Liver (tissue), 3 donors: ENCODE measurements at regions not wholly inside any gene's neighbourhood (a gene's known extent, or its start where the extent isn't known, plus 50 kb on each side); places are given as distances from the start of the nearest gene placed in this dataset.
"Not testable (repeated sequence)": the region's sequence is repeated elsewhere in the genome, so short reads cannot be mapped to it uniquely, and the experiment has no call there.

Experiments used
- EGR1 ChIP-seq, 2 donors: IDR thresholded peaks; 2 replicates each; pipeline ENCODE4 v1.6.1; 2016 to 2018; ENCODE audit warnings: antibody characterized with exemption in 2 of 2, low read depth in 2 of 2
- FOXA2 ChIP-seq: IDR thresholded peaks from 2 replicates; pipeline ENCODE4 v1.6.1; 2016; ENCODE audit warnings: antibody characterized with exemption
- GABPA ChIP-seq, 2 donors: IDR thresholded peaks in 1 of 2; conservative IDR thresholded peaks in 1 of 2; 2 replicates each; pipeline ENCODE4 v1.6.1; 2016; ENCODE audit warnings: antibody characterized with exemption in 2 of 2, mild to moderate bottlenecking in 1 of 2, moderate library complexity in 1 of 2
- HNF4G ChIP-seq: IDR thresholded peaks from 2 replicates; pipeline ENCODE4 v1.6.1; 2016; ENCODE audit warnings: antibody characterized with exemption
- JUND ChIP-seq, 2 donors: IDR thresholded peaks; 2 replicates each; pipeline ENCODE4 v1.6.1; 2016; ENCODE audit warnings: antibody characterized with exemption in 2 of 2
- TAF1 ChIP-seq: conservative IDR thresholded peaks from 2 replicates; pipeline ENCODE4 v1.6.1; 2016; ENCODE audit warnings: antibody characterized with exemption, mild to moderate bottlenecking
- TF ChIP-seq, protein P1 (sequence below): fragments of 150-350 bp; IDR thresholded peaks from 2 replicates; pipeline ENCODE4 v1.5.1; 2017; ENCODE audit warnings: improper control_type of control experiment, low read depth, low read length; ENCODE audit not compliant: missing input control
- TF ChIP-seq, protein P2 (sequence below): IDR thresholded peaks from 2 replicates; pipeline ENCODE4 v1.6.1; 2016; ENCODE audit warnings: antibody characterized with exemption, mild to moderate bottlenecking
- donor health status: healthy.
- donor health status: healthy.

DNA sequence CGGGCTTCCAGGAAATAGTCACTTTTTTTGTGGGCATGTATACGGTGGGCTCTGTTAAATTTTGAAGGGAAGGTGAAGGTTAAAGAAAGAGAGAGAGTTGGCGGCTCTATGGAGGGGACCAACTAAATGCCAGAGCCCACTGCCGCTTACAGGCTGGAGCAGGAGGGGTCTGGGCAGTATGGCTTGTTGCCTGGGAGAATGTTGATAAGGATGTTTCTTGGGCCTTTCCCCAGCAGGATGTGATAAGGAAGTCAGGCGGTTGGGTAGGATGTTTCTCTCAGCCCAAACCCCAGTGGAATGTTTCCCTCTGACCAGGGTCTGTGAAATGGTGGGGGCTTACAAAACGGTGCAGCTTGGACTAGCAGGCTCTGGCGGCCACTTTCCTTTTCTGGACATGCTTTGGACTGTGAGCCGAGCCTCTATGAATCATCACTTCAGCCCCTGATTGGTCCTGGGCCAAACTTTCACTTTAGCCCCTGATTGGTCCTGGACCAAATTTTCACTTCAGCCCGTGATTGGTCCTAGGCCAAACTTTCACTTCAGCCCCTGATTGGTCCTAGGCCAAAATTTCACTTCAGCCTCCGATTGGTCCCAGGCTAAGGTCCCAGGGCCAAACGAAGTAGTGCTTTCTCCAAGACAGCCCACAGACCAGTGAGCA, 630.7 kb downstream of the KCNJ18 start:
- TF ChIP-seq, protein P1, sequence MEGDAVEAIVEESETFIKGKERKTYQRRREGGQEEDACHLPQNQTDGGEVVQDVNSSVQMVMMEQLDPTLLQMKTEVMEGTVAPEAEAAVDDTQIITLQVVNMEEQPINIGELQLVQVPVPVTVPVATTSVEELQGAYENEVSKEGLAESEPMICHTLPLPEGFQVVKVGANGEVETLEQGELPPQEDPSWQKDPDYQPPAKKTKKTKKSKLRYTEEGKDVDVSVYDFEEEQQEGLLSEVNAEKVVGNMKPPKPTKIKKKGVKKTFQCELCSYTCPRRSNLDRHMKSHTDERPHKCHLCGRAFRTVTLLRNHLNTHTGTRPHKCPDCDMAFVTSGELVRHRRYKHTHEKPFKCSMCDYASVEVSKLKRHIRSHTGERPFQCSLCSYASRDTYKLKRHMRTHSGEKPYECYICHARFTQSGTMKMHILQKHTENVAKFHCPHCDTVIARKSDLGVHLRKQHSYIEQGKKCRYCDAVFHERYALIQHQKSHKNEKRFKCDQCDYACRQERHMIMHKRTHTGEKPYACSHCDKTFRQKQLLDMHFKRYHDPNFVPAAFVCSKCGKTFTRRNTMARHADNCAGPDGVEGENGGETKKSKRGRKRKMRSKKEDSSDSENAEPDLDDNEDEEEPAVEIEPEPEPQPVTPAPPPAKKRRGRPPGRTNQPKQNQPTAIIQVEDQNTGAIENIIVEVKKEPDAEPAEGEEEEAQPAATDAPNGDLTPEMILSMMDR: not testable (repeated sequence)
- TF ChIP-seq JUND (IDR thresholded peaks at IDR 0.05); FOXA2; GABPA (IDR thresholded peaks at IDR 0.05 in 1 of 2, conservative IDR thresholded peaks at IDR 0.05 in 1 of 2); EGR1 (IDR thresholded peaks at IDR 0.05; ENCODE audit: low read depth in 2 of 2); TAF1; HNF4G: not testable (repeated sequence)
- TF ChIP-seq, protein P2, sequence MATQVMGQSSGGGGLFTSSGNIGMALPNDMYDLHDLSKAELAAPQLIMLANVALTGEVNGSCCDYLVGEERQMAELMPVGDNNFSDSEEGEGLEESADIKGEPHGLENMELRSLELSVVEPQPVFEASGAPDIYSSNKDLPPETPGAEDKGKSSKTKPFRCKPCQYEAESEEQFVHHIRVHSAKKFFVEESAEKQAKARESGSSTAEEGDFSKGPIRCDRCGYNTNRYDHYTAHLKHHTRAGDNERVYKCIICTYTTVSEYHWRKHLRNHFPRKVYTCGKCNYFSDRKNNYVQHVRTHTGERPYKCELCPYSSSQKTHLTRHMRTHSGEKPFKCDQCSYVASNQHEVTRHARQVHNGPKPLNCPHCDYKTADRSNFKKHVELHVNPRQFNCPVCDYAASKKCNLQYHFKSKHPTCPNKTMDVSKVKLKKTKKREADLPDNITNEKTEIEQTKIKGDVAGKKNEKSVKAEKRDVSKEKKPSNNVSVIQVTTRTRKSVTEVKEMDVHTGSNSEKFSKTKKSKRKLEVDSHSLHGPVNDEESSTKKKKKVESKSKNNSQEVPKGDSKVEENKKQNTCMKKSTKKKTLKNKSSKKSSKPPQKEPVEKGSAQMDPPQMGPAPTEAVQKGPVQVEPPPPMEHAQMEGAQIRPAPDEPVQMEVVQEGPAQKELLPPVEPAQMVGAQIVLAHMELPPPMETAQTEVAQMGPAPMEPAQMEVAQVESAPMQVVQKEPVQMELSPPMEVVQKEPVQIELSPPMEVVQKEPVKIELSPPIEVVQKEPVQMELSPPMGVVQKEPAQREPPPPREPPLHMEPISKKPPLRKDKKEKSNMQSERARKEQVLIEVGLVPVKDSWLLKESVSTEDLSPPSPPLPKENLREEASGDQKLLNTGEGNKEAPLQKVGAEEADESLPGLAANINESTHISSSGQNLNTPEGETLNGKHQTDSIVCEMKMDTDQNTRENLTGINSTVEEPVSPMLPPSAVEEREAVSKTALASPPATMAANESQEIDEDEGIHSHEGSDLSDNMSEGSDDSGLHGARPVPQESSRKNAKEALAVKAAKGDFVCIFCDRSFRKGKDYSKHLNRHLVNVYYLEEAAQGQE: not testable (repeated sequence)
